HG02798 (cell line): ENCODE measurements at regions not wholly inside any gene's neighbourhood (a gene's known extent, or its start where the extent isn't known, plus 50 kb on each side); places are given as distances from the start of the nearest gene placed in this dataset.

Experiments
- ATAC-seq: cut with Tn5 transposase; IDR thresholded peaks from one replicate; pipeline ENCODE4 v1.9.1; 2021; ENCODE audit warnings: mild to moderate bottlenecking; ENCODE audit not compliant: unreplicated experiment, poor library complexity

- no peak for ATAC-seq
These were observed 114.9 kb upstream of the ATP10B start for GRCh38 chr5:160966921-160967320.

- ATAC-seq = no peak
These were observed 109.8 kb upstream of the ATP10B start for GRCh38 chr5:160961761-160962160.

- no peak for ATAC-seq
These were observed 109.0 kb upstream of the ATP10B start for GRCh38 chr5:160961038-160961437.

- ATAC-seq = no peak
These were observed 108.6 kb upstream of the ATP10B start for GRCh38 chr5:160960592-160960991.

GRCh38 chr5:160959804-160960203, 107.8 kb upstream of the ATP10B start:
- peak; percentile 51 for ATAC-seq

- ATAC-seq = peak; percentile 53
These were observed 105.4 kb upstream of the ATP10B start for GRCh38 chr5:160957312-160957861.

- ATAC-seq = no peak
These were observed 104.0 kb upstream of the ATP10B start for GRCh38 chr5:160956051-160956450.

GRCh38 chr5:160950311-160950710, 98.3 kb upstream of the ATP10B start:
- no peak for ATAC-seq

GRCh38 chr5:160940725-160941124, 88.7 kb upstream of the ATP10B start:
- no peak for ATAC-seq

GRCh38 chr5:160938532-160938931, 86.5 kb upstream of the ATP10B start:
- ATAC-seq = no peak

- ATAC-seq = no peak
These were observed 85.6 kb upstream of the ATP10B start for GRCh38 chr5:160937570-160937969.

GRCh38 chr5:160935776-160936175, 83.8 kb upstream of the ATP10B start:
- no peak for ATAC-seq

- ATAC-seq = no peak
These were observed 79.3 kb upstream of the ATP10B start for GRCh38 chr5:160931283-160931682.

- no peak for ATAC-seq
These were observed 78.4 kb upstream of the ATP10B start for GRCh38 chr5:160930406-160930805.

GRCh38 chr5:160929906-160930305, 77.9 kb upstream of the ATP10B start:
- ATAC-seq = no peak

GRCh38 chr5:160929360-160929759, 77.3 kb upstream of the ATP10B start:
- ATAC-seq = no peak

GRCh38 chr5:160926428-160926827, 74.4 kb upstream of the ATP10B start:
- ATAC-seq = no peak

GRCh38 chr5:160925281-160925680, 73.3 kb upstream of the ATP10B start:
- no peak for ATAC-seq

GRCh38 chr5:160923936-160924710, 72.1 kb upstream of the ATP10B start:
- ATAC-seq = no peak

- no peak for ATAC-seq
These were observed 71.4 kb upstream of the ATP10B start for GRCh38 chr5:160923411-160923810.

- ATAC-seq = no peak
These were observed 70.3 kb upstream of the ATP10B start for GRCh38 chr5:160922311-160922710.
